HG02852 (cell line): ENCODE measurements at regions not wholly inside any gene's neighbourhood (a gene's known extent, or its start where the extent isn't known, plus 50 kb on each side); places are given as distances from the start of the nearest gene placed in this dataset.
"Not testable (repeated sequence)": the region's sequence is repeated elsewhere in the genome, so short reads cannot be mapped to it uniquely, and the experiment has no call there.

Experiments
- ATAC-seq: cut with Tn5 transposase; IDR thresholded peaks from one replicate; pipeline ENCODE4 v1.9.1; 2021; ENCODE audit warnings: mild to moderate bottlenecking, moderate library complexity; ENCODE audit not compliant: unreplicated experiment

DNA sequence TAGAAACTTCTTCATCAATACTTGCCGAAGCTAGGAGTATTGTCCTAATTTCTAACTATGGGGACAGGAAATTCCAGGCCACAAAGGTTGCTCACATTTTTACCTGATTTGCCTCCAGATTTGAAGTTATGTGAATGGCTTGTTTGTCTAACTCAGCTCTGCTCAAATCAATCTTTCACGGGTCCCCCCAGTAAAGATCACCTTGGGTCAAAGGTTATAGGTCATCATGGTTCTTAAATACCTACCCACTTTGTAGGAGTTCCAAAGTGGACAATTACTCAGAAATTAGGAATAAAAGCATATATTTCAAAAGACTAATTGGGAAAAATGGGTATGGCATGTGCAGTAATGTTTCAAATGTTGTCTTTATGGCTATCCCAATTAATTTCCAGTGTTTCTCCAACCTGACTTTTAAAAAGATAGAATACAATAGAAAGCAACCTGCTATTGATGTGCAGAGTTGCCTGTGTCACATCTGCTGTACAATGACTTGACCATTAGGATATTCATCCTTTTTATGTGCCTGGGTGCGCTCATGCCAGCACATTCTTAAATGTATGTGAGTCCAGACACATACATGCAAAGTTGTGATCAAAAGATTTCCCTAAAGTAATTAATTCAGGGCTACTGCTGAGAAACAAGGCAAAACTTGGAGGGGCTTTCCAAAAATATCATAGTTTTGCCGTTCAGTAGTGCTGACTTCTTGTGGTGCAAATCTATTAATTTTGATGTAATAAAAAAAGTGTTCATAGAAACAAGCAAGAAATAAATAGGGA is 126.1 kb downstream of the MYCN start:
- no peak for ATAC-seq

DNA sequence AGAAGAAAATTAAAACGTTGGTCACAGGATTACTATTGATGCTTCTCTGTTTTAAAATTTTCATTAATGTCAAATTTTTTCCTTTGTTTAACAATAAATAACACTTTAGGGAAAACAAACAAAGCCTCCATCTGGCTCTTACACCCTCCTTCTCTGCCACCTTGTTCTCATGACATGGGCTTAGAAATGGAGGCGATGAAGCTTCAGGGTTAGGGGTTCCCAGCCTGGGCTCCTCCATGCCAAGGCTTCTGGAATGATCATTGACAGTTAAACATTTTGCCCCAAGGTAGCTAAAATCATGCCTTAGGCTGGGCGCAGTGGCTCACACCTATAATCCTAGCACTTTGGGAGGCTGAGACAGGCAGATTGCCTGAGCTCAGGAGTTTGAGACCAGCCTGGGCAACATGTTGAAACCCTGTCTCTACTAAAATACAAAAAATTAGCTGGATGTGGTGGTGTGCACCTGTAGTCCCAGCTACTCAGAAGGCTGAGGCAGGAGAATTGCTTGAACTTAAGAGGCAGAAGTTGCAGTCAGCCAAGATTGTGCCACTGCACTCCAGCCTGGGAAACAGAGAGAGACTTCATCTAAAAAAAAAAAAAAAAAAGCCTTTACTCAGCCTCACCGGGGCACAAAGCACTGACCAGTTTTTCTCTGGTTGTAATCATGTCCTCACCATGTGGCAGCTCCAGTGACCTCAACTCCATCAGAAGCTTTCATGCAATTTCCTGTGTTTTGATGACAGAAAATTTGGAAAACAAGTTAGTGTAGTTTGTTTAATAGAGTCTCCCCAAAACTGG is 125.1 kb downstream of the MYCN start:
- not testable (repeated sequence) for ATAC-seq

DNA sequence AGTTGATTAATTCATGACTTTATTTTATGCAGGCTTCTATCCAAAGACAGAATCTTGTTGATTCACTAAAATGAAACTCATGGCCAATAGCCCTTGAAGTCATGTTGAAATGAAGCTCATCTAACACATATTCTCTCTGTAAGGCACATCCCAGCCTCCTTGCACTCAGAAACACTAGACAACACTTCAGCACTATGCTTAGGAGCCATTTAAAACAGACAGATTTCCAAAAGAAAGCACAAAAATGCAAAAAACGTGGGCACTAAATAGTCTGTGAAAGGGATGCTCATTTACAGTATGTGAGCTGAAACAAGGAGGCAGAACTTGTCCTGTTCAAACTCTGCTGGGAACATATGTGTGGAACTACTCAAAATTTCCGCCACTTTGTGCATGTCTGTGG is 124.4 kb downstream of the MYCN start:
- ATAC-seq, result no peak

DNA sequence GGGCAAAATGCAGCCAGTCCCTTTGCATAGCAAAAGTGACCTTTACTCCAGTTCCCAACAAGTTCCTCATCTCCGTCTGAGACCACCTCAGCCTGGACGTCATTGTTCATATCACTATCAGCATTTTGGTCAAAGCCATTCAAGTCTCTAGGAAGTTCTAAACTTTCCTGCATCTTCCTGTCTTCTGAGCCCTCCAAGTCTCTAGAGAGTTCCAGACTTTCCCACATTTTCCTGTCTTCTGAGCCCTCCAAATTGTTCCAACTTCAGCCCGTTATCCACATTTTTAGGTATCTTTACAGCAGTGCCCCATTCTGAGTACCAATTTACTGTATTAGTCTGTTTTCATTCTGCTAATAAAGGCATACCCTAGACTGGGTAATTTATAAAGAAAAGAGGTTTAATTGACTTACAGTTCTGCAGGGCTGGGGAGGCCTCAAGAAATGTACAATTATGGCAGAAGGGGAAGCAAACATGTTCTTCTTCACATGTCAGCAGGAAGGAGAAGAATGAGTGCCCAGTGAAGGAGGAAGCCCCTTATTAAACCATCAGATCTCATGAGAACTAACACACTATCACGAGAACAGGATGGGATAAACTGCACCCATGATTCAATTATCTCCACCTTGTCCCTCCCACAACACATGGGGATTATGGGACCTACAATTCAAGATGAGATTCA is 123.7 kb downstream of the MYCN start:
- ATAC-seq, result no peak

DNA sequence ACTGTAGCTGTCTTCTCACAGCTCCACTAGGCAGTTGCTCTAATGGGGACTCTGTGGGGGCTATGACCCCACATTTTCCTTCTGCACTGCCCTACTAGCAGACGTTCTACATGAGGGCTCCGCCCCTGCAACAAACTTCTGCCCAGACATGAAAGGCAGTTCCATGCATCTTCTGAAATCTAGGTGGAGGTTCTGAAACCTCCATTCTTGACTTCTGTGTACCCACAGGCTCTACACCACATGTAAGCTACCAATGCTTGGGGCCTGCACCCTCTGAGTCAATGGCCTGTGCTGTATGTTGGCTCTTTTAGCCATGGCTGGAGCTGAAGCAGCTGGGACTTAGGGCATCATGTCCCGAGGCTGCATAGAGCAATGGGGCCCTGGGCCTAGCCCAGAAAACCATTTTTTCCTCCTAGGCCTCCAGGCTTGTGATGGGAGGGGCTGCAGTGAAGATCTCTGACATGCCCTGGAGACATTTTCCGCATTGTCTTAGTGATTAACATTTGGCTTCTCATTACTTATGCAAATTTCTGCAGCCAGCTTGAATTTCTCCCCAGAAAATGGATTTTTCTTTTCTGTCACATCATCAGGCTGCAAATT is 123.0 kb downstream of the MYCN start:
- no peak for ATAC-seq

DNA sequence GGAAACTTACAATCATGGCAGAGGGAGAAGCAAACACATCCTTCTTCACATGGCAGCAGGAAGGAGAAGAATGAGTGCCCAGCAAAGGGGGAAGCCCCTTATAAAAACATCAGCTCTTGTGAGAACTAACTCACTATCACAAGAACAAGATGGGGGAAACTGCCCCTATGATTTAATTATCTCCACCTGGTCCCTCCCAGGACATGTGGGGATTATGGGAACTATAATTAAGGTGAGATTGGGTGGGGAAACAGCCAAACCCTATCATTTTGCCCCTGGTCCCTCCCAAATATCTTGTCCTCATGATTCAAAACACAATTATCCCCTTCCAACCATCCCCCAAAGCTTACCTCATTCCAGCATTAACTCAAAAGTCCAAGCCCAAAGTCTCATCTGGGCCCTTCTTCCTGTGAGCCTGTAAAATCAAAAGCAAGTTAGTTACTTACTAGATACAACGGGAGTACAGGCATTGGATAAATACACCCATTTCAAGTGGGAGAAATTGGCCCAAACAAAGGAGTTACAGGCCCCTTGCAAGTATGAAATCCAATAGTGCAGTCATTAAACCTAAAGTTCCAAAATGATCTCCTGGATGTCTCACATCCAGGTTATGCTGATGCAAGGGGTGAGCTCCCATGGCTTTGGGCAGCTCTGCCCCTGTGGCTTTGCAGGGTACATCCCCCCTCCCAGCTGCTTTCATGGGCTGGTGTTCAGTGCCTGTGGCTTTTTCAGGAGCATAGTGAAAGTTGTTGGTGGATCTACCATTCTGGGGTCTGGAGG is 122.3 kb downstream of the MYCN start:
- no peak for ATAC-seq

DNA sequence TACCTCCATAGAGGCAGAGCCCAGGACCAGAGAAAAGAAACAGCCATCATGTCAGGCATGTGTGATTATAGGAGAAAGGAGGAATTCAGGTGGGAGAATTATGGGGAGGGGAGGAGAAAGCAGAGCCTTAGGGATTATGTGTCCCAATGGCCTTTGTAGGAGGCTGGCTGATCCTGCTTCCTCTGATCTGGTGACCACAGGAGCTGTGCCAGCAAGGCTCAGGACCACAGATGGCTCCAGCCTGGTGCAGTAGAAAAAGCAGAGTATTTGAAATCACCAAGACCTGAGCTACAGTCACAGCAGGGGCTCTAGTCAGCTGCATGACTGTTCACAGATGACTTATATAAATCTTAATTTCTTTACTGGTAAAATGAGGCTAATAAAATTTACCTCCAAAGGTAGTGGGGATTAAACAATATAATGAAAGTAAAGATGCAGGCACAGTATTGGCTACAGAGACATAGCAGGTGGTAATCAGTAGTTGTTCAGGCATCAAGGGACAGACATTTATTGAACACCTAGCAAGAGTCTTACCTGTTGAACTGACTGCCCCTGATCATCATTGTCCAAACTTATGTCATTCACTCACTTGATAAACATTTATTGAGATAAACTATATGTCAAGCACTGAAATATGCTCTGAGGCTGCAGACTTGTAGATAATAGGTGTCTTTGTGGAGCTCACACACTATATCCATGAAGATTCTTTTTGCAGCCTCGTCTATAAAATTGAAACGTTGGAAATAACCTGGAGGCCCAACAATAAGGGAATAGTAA is 121.3 kb downstream of the MYCN start:
- no peak for ATAC-seq

DNA sequence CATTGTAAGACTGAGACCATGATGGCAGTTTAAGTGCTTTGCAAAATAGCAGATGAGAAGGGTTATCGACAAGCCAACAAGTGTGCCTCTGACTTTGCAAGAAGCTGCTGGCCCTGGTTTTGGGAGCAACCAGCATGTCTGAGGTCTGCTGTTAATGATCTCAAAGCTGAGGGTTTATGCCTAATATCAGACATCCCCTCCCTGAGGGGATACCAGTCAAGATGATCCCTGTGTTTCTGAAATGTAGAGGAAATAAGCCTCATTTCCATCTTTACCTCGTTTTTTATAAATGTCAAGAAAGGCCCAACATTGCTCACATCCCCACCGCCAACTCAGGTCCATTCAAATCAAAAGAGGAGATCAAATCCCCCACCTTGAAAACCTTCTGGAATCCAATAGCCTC is 120.6 kb downstream of the MYCN start:
- no peak for ATAC-seq

DNA sequence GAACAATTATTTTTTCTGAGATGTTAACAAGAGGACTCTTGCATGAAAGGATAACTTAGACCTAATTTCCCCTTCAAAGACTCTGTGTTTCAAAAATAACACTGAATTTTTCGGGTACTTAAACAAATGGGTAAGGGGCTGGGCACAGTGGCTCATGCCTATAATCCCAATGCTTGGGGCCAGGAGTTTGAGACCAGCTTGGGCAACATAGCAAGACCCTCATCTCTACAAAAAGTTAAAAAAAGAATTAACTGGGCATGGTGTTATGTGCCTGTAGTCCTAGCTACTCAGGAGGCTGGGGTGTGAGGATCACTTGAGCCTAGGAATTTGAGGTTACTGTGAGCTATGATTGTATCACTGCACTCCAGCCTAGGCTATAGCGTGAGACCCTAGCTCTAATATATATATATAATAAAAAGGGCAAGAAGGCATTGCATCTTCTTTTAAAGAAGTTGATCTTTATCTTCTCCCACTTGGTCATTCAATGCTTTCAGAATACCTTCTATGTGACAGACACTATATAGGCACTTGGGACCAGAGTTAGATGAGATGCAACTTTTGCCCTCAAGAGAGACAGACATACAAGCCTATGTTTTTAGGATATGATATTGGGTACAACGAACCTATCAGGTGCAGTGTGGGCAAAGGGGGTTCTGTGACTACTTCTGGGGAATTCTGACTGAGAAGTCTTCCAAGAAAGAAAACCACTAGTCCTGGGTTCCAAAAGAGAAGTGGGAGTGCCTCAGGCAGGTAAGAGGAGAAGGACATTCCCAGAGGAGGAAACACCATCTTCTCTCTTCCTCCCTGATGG is 120.0 kb downstream of the MYCN start:
- ATAC-seq, result no peak

DNA sequence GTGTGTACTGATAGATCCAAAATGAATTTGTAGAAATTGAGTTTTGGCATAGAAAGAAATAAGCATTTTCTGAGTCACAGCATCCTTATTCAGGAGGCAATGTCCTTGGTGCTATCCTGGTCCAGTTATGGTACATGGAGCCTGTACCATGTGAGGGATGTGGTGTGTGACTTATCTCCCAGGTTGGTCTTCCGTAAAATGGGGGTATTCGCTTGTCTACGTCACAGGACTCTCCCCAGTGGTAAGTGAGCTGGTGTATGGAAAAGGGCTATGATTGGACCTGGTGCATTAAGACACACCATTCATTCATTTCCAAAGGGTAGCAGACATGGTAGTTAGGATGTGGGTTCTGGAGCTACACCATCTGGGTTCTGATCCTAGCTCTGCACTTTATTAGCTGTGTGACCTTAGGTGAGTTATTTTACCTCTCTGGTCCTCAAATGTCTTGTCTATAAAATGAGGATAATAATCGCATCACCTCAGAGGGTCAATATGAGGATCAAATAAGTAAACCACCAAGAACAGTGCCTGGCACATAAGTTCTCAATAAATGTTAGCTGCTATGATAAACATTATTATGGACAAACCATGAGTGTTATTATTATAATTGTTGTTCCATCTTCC is 119.2 kb downstream of the MYCN start:
- no peak for ATAC-seq

DNA sequence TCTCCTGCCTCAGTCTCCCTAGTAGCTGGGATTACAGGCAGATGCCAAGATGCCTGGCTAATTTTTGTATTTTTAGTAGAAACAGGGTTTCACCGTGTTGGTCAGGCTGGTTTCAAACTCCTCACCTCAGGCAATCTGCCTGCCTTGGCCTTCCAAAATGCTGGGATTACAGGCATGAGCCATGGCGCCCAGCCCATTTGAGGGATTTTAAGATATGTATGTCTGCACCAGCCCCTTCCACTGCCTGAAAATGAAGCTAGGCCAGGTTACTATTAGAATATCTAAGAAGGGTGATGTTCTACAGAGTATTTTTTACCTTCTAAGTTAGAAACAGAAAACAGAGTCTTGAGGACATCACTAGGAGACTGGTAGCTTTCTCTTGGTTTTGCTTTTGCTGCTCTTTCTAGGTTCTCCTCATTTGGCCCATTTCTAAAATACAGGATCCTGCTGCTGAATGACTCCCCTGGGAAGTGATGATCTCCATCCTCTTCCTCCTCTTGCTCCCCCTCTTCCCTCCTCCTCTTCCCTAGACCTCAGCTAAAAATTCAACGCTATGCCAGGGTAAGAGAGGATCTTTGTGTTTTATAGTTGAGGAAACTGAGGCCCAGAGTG is 118.5 kb downstream of the MYCN start:
- ATAC-seq, result no peak

DNA sequence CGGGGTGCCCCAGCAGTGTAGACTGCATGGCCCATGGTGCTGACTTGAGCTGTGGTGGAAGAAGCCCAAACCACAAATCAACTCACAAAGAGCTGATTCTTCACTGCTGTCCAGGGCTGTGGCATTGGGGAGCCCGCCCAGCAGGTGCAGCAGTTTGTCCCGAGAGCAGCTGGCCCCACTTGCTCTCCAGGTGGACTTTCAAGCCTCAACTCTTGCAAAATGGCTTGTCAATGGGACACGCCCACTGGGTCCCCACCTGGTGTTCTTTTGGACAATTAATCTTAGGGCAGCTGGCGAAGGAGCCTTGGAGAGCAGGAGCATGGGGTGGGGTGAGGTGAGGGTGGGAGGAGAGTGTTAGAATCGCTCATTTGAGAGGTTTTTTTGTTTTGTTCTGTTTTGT is 117.9 kb downstream of the MYCN start:
- ATAC-seq, result no peak

DNA sequence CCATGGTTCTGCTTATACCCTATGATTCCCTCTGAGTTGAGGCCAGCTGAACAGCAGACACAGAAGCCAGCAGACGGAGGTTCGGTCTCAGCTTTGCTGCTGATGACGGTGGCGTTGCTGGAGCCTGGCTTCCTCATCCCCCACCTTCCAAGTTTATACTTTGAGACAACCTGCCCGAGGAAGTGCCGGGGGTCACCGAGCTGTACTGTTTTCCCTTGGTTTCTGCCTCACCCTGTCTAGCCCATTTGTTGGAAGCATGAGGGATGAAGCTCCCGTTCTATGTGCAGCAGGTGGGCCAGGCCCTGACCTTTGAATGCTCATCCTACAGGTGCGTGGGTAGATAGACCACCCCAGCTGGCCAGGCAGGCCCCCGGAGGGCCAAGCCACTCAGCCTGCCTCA is 117.3 kb downstream of the MYCN start:
- no peak for ATAC-seq

DNA sequence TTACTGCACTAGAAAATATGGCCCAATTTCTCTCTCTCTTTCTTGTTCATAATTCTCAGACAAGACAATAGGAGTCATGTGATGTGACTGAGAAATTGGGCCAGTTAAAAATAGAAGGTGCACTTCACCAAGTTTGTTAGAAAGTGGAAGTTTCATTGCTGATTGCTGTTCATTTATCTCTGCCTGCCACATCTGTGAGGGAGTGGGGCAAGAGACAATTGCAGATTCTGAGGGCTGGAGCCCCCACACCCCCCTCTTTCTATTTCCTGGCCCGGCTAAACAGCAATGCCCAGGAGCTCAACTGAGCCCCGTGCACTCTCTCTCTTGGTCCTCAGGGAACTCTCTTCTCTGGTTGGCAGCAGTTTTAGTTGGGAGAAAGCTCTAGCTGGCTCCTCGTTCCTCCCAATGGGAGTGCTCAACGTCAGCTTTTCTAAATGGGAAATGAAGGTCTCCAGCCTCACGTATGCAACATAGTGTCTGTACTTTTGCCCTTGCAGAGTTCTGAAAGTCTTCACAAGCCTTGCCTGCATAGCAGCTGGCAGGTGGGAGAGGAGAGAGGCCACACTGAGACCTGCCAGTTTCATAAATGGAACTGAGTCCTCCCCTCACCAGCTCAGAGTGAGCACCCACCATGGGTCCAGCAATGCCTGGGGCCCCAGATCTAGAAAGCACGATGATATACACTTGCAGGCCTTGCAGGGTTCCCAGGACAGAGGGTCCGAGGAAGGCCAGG is 115.7 kb downstream of the MYCN start:
- peak; percentile 92 for ATAC-seq

DNA sequence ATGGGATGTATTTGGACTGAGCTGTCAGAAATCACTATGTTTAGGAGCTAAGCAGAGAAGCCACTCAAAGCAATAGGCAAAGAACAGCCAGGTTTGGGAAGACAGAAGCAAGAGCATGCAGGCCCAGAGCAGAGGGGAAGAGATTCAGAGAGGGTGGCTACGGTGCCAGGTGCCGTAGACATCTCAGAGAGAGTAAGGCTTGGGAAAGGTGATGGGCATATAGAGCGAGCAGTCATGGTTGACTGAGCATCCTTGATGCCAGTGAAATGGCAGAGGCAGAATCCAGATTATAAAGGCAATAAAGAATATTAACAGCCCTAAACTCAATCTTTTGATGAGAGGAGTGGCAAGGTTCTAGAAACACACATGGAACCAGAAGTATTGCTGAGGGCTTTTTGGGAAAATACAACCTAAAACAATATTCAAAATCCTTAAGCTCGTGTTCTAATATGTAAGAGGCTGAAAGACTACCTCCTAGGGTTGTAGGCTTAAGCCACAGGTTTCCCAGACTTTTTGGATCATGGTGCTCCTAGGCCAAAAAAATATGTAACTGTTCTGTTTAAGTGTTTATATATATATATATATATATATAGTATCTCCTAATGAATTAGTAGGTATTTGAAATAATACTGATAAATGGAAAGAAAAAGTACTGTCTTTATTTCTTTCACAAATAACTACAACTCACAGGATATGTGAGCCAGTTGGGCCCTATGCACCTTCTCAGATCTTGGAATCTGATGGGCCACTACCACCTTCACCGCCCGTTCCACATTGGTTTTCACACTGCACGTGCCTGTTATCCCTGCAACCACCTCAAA is 113.3 kb downstream of the MYCN start:
- no peak for ATAC-seq

DNA sequence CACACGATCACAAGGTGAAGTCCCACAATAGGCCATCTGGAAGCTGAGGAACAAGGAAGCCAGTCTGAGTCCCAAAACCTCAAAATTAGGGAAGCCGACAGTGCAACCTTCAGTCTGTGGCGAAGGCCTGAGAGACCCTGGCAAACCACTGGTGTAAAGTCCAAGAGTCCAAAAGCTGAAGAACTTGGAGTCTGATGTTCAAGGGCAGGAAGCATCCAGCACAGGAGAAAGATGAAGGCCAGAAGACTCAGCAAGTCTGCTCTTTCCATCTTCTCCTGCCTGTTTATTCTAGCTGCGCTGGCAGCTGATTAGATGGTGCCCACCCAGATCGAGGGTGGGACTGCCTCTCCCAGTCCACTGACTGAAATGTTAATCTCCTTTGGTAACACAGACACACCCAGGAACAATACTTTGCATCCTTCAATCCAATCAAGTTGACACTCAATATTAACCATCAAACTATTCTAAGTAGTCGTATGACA is 112.3 kb downstream of the MYCN start:
- not testable (repeated sequence) for ATAC-seq
